ENCODE measurements at regions not wholly inside any gene's neighbourhood (a gene's known extent, or its start where the extent isn't known, plus 50 kb on each side); places are given as distances from the start of the nearest gene placed in this dataset.
A peak's percentile ranks its signal among the peaks of the same experiment; 100 is the strongest.

DNA sequence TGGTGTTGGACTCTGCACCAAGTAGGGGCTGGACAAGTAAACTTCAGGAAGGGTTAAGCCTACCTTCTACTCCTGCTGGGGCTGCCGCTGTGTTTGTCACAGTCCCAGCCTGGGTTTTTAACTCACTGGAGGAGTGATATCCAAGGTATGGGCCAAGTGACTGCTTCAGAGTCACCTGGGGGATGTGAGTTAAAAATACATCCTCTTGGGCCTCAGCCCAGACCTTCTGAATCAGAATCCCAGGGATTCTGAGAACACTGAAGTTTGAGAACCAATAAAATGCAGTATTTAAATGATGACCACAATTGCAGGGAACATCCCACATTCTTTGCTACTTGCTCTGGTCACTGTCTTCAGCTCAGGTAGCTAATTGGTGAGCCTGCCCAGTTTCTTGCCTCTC lies 95.1 kb upstream of the DNAH5 start:
- TF ChIP-seq, protein P1, sequence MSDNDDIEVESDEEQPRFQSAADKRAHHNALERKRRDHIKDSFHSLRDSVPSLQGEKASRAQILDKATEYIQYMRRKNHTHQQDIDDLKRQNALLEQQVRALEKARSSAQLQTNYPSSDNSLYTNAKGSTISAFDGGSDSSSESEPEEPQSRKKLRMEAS (IDR thresholded peaks at IDR 0.05), result no peak
- TF ChIP-seq, protein P2, sequence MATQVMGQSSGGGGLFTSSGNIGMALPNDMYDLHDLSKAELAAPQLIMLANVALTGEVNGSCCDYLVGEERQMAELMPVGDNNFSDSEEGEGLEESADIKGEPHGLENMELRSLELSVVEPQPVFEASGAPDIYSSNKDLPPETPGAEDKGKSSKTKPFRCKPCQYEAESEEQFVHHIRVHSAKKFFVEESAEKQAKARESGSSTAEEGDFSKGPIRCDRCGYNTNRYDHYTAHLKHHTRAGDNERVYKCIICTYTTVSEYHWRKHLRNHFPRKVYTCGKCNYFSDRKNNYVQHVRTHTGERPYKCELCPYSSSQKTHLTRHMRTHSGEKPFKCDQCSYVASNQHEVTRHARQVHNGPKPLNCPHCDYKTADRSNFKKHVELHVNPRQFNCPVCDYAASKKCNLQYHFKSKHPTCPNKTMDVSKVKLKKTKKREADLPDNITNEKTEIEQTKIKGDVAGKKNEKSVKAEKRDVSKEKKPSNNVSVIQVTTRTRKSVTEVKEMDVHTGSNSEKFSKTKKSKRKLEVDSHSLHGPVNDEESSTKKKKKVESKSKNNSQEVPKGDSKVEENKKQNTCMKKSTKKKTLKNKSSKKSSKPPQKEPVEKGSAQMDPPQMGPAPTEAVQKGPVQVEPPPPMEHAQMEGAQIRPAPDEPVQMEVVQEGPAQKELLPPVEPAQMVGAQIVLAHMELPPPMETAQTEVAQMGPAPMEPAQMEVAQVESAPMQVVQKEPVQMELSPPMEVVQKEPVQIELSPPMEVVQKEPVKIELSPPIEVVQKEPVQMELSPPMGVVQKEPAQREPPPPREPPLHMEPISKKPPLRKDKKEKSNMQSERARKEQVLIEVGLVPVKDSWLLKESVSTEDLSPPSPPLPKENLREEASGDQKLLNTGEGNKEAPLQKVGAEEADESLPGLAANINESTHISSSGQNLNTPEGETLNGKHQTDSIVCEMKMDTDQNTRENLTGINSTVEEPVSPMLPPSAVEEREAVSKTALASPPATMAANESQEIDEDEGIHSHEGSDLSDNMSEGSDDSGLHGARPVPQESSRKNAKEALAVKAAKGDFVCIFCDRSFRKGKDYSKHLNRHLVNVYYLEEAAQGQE (IDR thresholded peaks at IDR 0.05; ENCODE audit: low read depth), result no peak
- TF ChIP-seq, protein P3, sequence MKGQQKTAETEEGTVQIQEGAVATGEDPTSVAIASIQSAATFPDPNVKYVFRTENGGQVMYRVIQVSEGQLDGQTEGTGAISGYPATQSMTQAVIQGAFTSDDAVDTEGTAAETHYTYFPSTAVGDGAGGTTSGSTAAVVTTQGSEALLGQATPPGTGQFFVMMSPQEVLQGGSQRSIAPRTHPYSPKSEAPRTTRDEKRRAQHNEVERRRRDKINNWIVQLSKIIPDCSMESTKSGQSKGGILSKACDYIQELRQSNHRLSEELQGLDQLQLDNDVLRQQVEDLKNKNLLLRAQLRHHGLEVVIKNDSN (IDR thresholded peaks at IDR 0.05), result no peak
- TF ChIP-seq ZBTB7A (IDR thresholded peaks at IDR 0.05; ENCODE audit: low read depth), result no peak
- no peak for TF ChIP-seq TAF1 (IDR thresholded peaks at IDR 0.05; ENCODE audit: low read depth)
- no peak for TF ChIP-seq CEBPB (IDR thresholded peaks at IDR 0.05)
- TF ChIP-seq TCF12 (IDR thresholded peaks at IDR 0.05; ENCODE audit: low read depth), result no peak; the same call in 1 of the 2 replicates
- TF ChIP-seq TEAD4 (IDR thresholded peaks at IDR 0.05), result no peak
- no peak for TF ChIP-seq FOXM1 (IDR thresholded peaks at IDR 0.05; ENCODE audit: borderline replicate concordance, low read depth)
- no peak for TF ChIP-seq EGR1 (IDR thresholded peaks at IDR 0.05)
- no peak for TF ChIP-seq NFIC (IDR thresholded peaks at IDR 0.05)
- TF ChIP-seq CREB1 (IDR thresholded peaks at IDR 0.05; ENCODE audit: low read depth), result no peak
- no peak for TF ChIP-seq EP300 (IDR thresholded peaks at IDR 0.05; ENCODE audit: borderline replicate concordance)
- TF ChIP-seq YY1 (IDR thresholded peaks at IDR 0.05; ENCODE audit: low read depth), result no peak
- TF ChIP-seq RAD21 (IDR thresholded peaks at IDR 0.05; ENCODE audit: low read depth), result no peak

DNA sequence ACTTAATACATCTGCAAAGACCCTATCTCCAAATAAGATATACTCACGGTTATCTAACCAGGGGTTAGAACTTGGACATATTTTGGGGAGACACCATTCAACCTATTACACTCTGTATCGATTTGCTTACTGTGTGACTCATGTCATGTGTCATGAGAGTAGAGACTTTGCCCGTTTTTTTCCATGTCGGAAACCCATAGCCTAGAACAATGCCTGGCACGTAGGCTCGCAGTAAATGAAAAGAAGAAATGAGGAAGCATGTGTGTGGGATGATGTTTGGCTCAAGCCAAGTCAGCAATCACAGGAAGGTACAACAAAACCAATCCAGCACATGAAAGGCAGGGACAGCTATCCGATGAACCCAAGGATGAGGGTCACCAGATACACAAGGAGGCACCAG lies 94.6 kb upstream of the DNAH5 start:
- TF ChIP-seq EGR1 (IDR thresholded peaks at IDR 0.05) (no peak), CEBPB (IDR thresholded peaks at IDR 0.05) (no peak), YY1 (IDR thresholded peaks at IDR 0.05; ENCODE audit: low read depth) (no peak), ZBTB7A (IDR thresholded peaks at IDR 0.05; ENCODE audit: low read depth) (no peak), TEAD4 (IDR thresholded peaks at IDR 0.05) (no peak), NFIC (IDR thresholded peaks at IDR 0.05) (no peak), TAF1 (IDR thresholded peaks at IDR 0.05; ENCODE audit: low read depth) (no peak), CREB1 (IDR thresholded peaks at IDR 0.05; ENCODE audit: low read depth) (no peak), RAD21 (IDR thresholded peaks at IDR 0.05; ENCODE audit: low read depth) (no peak), FOXM1 (IDR thresholded peaks at IDR 0.05; ENCODE audit: borderline replicate concordance, low read depth) (no peak), EP300 (IDR thresholded peaks at IDR 0.05; ENCODE audit: borderline replicate concordance) (no peak), TCF12 (IDR thresholded peaks at IDR 0.05; ENCODE audit: low read depth) (no peak)
- TF ChIP-seq, protein P1 (IDR thresholded peaks at IDR 0.05), result no peak
- TF ChIP-seq, protein P3 (IDR thresholded peaks at IDR 0.05), result no peak
- TF ChIP-seq, protein P2 (IDR thresholded peaks at IDR 0.05; ENCODE audit: low read depth), result no peak

DNA sequence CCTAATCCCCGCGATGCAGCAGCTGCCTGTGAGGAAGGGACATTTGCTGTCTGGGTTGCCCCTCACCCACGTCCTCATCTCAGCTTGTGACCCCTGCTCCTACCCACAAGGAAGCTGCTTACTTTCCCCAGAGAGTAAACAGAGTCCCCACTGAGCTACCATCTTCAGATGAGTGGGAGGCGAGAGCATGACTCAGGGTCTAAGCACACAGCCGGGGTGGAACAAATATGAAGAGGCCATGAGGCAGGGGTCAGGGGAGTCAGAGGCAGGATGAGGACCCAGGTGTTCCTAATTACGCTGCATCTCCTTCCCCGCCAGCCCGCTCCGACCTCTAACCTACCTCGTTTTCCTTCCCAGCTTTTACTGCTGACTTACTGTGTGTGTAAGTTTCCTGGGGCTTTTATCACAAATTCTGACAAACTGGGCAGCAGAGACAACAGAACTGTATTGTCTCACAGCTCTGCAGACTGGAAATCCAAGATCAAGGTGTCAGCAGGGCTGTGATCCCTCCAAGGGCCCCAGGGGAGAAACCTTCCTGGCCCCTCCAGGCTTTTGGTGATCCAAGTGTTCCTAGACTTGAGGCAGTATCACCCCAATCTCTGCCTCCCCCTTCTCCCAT lies 94.0 kb upstream of the DNAH5 start:
- TF ChIP-seq EGR1 (IDR thresholded peaks at IDR 0.05) (peak; percentile 21; the same call in 1 of the 2 replicates), TCF12 (IDR thresholded peaks at IDR 0.05; ENCODE audit: low read depth) (no peak)

DNA sequence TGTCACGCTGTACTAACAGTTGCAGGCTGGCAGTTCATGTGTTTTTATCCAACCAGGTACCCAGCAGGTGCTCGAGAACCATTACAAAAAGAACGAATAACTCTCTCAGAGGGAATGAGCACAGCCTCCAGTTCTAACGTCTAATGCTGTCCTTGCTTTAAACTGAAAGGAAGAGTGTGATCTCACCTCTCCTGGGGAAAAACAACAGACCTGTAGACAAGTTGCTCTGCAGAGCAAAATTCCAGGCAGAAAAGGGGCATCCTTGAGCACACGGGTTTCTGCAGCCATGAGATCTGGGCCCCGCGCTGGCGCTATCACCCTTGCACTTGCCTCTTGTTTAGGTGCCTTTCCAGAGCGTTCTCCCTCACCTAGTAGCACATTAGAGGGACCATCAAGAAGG lies 92.5 kb upstream of the DNAH5 start:
- TF ChIP-seq YY1 (IDR thresholded peaks at IDR 0.05; ENCODE audit: low read depth) (no peak), CEBPB (IDR thresholded peaks at IDR 0.05) (no peak), CREB1 (IDR thresholded peaks at IDR 0.05; ENCODE audit: low read depth) (no peak), RAD21 (IDR thresholded peaks at IDR 0.05; ENCODE audit: low read depth) (no peak), EGR1 (IDR thresholded peaks at IDR 0.05) (no peak), FOXM1 (IDR thresholded peaks at IDR 0.05; ENCODE audit: borderline replicate concordance, low read depth) (no peak), ZBTB7A (IDR thresholded peaks at IDR 0.05; ENCODE audit: low read depth) (no peak)
- TF ChIP-seq, protein P2 (IDR thresholded peaks at IDR 0.05; ENCODE audit: low read depth), result no peak

Measured in Ishikawa (cell line).